ENCODE measurements at regions not wholly inside any gene's neighbourhood (a gene's known extent, or its start where the extent isn't known, plus 50 kb on each side); places are given as distances from the start of the nearest gene placed in this dataset.

DNA sequence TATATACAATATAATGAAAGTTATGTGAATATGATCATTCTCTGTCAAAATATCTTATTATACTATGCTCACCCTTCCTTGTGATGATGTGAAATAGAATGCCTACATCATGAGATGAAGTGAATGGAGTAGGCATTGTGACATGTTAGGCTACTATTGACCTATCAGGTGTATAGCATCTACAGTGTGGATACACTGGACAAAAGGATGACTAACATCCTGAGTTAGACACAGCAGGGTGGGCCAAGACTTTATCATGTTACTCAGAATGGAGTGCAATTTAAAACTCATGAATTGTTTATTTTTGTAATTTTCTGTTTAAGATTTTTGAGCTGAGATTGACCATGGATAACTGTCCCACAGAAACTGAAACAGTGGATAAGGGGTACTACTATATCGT, 53.4 kb upstream of the NAV3 start:
- H3K27ac Mint-ChIP-seq = no peak overlapping the region
- H3K36me3 Mint-ChIP-seq (ENCODE audit: low read depth) = no peaks in the 10 kb centered on the region
- H3K4me3 Mint-ChIP-seq = no peak overlapping the region

DNA sequence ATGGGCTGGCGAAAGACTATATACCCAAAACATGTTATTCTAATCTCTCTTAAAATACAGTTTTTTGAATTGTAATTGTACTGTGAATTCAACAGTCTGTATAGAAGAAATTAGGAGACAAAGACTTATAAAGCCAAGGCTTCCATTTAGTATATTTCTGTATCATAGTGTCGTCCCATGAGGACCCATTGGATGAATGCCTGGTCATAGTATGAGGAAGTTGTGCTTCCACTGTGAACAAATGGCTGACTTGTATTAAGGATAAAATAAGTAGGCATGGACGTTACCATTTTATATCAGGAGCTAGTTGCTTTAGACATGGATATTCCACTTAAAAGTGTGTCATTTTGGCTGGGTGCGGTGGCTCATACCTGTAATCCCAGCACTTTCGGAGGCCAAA, 55.9 kb upstream of the NAV3 start:
- no peaks in the 10 kb centered on the region for H3K9me3 Mint-ChIP-seq
- intact Hi-C loops (cut with micrococcal nuclease) = no loop called here
- H3K27ac Mint-ChIP-seq = no peak overlapping the region
- H3K4me3 Mint-ChIP-seq = no peak overlapping the region
- no peaks in the 10 kb centered on the region for H3K27me3 Mint-ChIP-seq
- H3K4me1 Mint-ChIP-seq (ENCODE audit: low read depth) = no peaks in the 10 kb centered on the region
- H3K36me3 Mint-ChIP-seq (ENCODE audit: low read depth) = no peaks in the 10 kb centered on the region

More for the DNA sequence above, 53.4 kb upstream of the NAV3 start:
- H3K27me3 Mint-ChIP-seq = no peaks in the 10 kb centered on the region
- no peaks in the 10 kb centered on the region for H3K4me1 Mint-ChIP-seq (ENCODE audit: low read depth)
- H3K9me3 Mint-ChIP-seq = no peaks in the 10 kb centered on the region
- intact Hi-C loops (cut with micrococcal nuclease) = no loop called here

DNA sequence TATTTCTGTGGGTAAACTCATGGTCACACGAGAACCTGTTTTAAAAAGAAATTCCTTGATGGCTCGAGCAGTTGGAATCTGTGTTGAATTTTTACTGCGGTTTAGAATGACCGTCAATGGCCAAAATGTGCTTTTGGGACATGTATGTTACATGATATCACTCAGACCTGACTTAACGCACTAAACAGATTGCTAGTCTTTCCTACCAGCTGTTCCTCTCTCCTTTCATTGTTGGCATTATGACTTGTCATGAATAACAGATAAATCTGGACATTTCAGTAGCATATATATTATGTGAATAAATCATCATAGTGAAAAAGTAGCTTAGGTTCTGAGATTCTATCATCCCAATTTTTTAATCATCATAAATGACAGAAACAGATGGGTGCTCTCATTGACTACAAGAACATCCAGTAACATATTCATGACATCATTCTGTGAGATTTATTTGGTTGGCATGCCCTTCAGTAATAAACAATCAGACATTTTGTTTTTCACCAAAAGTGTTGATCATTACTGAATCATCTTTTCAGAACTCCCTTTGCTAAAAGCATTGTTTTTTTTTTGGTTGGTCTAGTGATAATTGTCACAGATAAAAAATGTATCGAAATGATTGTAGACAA, 57.9 kb upstream of the NAV3 start:
- no peaks in the 10 kb centered on the region for H3K36me3 Mint-ChIP-seq (ENCODE audit: low read depth)
- no peaks in the 10 kb centered on the region for H3K4me1 Mint-ChIP-seq (ENCODE audit: low read depth)
- peaks cover 10% of the 10 kb centered on the region for H3K9me3 Mint-ChIP-seq
- no peaks in the 10 kb centered on the region for H3K27me3 Mint-ChIP-seq
- H3K4me3 Mint-ChIP-seq = no peak overlapping the region
- intact Hi-C loops (cut with micrococcal nuclease) = no loop called here
- H3K27ac Mint-ChIP-seq = no peak overlapping the region

DNA sequence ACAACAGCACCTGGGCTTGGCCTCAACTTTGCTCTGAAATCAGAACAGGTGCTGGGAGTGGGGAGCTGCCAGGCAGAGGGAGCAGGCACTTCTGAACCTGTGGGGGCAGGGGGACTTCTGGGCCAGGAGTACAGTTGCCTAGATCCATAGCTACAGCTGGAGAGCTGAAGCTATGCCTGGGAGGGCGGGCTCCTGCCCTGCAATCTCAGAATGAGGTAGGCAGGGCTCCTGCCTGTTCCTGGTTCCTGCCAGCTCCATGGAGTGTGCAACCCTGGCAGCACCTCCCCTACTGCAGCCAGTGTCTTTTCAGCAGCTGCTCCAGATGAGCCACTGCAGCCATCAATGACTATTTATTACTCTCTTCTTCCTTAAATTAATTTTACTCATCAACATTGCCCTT, 62.1 kb upstream of the NAV3 start:
- no peak overlapping the region for H3K4me3 Mint-ChIP-seq
- intact Hi-C loops (cut with micrococcal nuclease) = no loop called here
- H3K27ac Mint-ChIP-seq = no peak overlapping the region
- no peaks in the 10 kb centered on the region for H3K27me3 Mint-ChIP-seq
- H3K9me3 Mint-ChIP-seq = peaks cover 29% of the 10 kb centered on the region
- no peaks in the 10 kb centered on the region for H3K4me1 Mint-ChIP-seq (ENCODE audit: low read depth)
- H3K36me3 Mint-ChIP-seq (ENCODE audit: low read depth) = no peaks in the 10 kb centered on the region

DNA sequence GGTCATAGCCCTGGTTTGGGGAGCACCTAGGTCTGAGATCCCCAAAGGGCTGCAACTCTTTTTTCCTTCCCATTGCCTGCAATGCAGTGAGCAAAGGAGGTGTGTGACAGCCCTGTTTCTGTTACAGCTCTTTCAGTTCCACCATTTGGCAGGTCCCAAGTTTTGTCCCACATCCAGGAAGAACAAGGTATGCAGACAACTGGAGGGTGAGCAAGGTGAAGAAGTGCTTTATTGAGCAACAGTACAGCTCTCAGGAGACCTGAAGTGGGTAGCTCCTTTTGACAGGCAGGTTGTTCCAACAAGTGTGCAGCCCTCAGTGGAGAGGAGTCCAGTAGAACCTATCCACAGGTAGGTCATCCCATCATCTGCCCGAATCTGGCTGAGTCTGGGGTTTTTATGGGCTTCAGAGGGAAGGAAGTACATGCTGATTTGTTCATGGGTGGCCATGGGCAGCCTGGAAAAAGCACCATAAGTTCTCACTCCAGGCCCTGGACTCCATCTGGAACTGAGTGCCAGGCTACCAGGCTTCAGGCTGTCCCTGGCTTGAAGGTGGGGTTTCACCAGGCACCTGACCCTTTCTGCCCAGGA, 62.8 kb upstream of the NAV3 start:
- intact Hi-C loops (cut with micrococcal nuclease) = no loop called here
- Mint-ChIP-seq H3K36me3 (ENCODE audit: low read depth) (no peaks in the 10 kb centered on the region), H3K4me1 (ENCODE audit: low read depth) (no peaks in the 10 kb centered on the region), H3K27me3 (no peaks in the 10 kb centered on the region), H3K9me3 (peaks cover 29% of the 10 kb centered on the region), H3K27ac (no peak overlapping the region), H3K4me3 (no peak overlapping the region)

DNA sequence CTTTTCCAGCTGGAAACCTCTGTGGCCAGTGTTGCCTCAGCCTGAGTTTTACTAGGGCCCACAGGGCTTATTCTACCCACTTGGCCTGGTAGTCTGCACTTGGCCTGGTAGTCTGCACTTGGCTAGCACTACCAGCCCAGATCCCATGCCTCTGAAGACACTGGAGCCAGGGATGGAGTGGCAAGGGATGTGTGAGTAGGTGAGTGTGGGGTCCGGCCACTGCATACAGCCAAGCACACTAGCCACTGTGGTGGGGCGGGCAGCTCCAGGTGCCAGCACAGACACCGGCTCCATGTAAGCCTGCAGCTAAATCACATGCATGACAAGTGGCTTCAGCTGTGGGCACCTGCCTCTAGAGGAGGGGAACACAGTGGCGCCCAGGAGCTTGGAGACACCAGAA, 63.4 kb upstream of the NAV3 start:
- peaks cover 29% of the 10 kb centered on the region for H3K9me3 Mint-ChIP-seq
- no peak overlapping the region for H3K4me3 Mint-ChIP-seq
- H3K36me3 Mint-ChIP-seq (ENCODE audit: low read depth) = no peaks in the 10 kb centered on the region
- intact Hi-C loops (cut with micrococcal nuclease) = no loop called here
- H3K27ac Mint-ChIP-seq = no peak overlapping the region
- H3K4me1 Mint-ChIP-seq (ENCODE audit: low read depth) = no peaks in the 10 kb centered on the region
- H3K27me3 Mint-ChIP-seq = no peaks in the 10 kb centered on the region

DNA sequence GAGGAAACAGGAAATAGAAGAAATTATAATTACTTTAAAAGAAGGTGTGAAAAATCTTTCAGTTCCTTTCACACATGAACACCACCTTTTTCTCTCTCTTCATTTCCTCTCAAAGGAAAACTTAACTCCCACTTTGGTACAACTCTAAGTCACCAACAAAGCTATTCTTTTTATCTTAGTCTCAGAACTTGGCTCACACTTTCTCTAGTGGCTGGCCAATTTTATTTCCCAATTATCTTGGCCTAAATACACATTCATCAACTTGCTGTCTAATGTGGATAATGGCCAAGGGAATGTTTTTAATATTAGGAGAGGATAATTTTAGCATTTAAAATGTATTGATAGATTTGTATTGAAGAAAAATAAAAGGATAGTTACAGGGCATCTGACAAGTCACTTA, 64.5 kb upstream of the NAV3 start:
- H3K36me3 Mint-ChIP-seq (ENCODE audit: low read depth) = no peaks in the 10 kb centered on the region
- H3K4me3 Mint-ChIP-seq = no peak overlapping the region
- intact Hi-C loops (cut with micrococcal nuclease) = no loop called here
- peaks cover 29% of the 10 kb centered on the region for H3K9me3 Mint-ChIP-seq
- H3K27ac Mint-ChIP-seq = no peak overlapping the region
- H3K27me3 Mint-ChIP-seq = no peaks in the 10 kb centered on the region
- no peaks in the 10 kb centered on the region for H3K4me1 Mint-ChIP-seq (ENCODE audit: low read depth)

DNA sequence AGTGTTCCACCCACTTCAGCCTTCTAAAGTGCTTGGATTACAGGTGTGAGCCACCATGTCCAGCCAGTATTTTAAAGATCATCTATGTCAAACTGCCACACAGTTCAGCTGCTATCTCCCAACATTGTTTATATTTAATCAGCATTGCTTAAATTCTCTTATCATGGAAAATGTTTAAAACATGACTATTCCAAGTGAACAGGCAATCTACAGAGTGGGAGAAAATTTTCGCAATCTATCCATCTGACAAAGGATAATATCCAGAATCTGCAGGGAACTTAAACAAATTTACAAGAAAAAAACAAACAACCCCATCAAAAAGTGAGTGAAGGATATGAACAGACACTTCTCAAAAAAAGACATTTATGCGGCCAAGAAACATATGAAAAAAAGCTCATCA, 69.4 kb upstream of the NAV3 start:
- Mint-ChIP-seq H3K4me1 (ENCODE audit: low read depth) (no peaks in the 10 kb centered on the region), H3K36me3 (ENCODE audit: low read depth) (no peaks in the 10 kb centered on the region), H3K27ac (no peak overlapping the region), H3K4me3 (no peak overlapping the region), H3K9me3 (peaks cover 28% of the 10 kb centered on the region), H3K27me3 (no peaks in the 10 kb centered on the region)
- intact Hi-C loops (cut with micrococcal nuclease) = no loop called here

DNA sequence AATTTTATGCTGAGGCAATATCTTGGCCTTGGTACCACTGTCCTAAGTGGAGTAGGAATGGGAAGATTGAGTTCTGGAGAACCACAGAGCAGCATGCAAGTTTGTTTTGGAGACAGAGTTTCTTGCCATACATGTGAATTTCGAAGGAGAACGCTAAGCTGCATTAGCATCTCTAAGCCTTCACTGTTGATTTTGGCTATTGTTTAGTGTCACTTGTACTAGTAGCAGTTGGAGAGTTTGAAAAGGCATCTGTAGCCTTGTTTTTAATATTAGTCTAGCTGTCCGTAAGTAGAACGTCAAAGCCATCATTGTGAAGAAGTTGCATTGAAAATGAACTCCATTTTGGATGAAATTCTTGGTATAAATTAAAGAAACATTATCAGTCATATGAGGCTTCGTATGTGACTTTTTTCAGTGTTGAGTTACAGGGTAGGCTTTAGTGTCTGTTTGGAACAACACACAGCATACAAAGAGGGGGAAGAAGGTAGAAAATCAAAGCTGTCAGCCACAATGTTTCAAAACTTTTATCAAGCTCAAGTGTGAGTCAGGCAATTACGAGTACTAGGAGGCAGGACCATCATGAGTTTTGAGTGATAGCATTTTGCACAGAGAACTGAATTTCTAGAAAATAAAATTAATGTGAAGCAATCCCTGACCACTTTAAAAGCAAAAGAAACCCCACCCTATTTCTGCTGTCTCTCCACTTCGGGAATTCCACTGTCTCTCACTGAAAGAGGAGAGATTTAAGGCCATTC, 70.2 kb upstream of the NAV3 start:
- no peaks in the 10 kb centered on the region for H3K4me1 Mint-ChIP-seq (ENCODE audit: low read depth)
- no peak overlapping the region for H3K27ac Mint-ChIP-seq
- no peak overlapping the region for H3K4me3 Mint-ChIP-seq
- H3K27me3 Mint-ChIP-seq = no peaks in the 10 kb centered on the region
- intact Hi-C loops (cut with micrococcal nuclease) = no loop called here
- H3K9me3 Mint-ChIP-seq = peaks cover 20% of the 10 kb centered on the region
- no peaks in the 10 kb centered on the region for H3K36me3 Mint-ChIP-seq (ENCODE audit: low read depth)

DNA sequence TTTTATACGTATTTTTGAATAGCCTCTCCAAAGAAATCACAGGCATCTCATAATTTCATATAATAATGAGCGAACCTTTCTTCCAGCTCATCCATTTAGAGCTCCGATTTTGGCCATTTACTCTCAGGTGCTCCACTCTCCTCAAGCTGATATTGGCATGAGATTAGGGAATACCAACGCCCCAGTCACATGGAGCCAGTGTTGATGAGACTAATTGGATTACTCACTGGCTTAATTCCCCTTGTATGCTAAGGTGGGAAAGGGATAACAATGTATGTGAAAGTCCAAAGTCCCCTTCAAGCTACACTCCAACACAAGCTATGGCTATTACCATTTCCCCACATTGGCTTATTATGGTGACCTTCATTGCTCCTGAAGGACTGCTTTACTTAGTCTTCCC, 76.6 kb upstream of the NAV3 start:
- Mint-ChIP-seq H3K4me1 (ENCODE audit: low read depth) (no peaks in the 10 kb centered on the region), H3K27ac (no peak overlapping the region), H3K9me3 (no peaks in the 10 kb centered on the region), H3K27me3 (no peaks in the 10 kb centered on the region), H3K4me3 (no peak overlapping the region), H3K36me3 (ENCODE audit: low read depth) (no peaks in the 10 kb centered on the region)
- intact Hi-C loops (cut with micrococcal nuclease) = no loop called here

DNA sequence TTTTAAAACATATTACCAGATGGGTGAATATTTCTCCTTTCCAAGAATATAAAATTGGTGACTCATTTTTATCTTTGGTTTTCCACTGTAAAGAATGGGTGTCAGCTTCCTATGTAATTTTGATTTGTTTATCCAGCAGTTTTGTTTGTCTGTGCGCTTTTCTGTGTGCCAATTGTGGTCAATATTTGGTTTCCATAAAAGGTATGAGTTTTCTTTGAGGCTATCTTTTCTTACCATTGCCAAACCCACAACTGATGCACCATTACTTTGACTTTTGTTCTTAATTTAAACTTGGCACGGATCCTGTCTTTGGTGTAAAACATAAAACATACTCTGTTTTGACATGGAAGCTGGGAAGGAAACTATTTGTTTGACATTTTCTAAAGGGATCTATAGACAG, 78.8 kb upstream of the NAV3 start:
- Mint-ChIP-seq H3K4me1 (ENCODE audit: low read depth) (no peaks in the 10 kb centered on the region), H3K4me3 (no peak overlapping the region), H3K27ac (no peak overlapping the region)

DNA sequence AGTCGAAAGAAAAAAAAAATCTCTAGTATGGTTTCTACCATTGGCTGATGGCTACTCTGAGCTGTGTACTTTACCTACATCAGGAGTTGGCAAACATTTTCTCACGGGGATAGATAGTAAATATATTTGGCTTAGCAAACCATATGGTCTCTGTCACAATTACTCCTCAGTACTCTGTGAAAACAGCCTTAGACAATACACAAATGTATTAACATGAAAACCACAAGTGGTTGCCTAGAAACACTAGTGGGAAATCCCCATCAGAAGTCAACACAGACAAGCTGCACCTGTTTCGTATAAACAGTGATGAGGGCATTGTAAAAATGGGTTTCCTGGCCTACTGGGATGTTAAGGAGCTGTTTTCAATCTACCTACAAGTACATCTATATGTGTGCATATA, 84.6 kb upstream of the NAV3 start:
- Mint-ChIP-seq H3K27ac (no peak overlapping the region), H3K4me3 (no peak overlapping the region), H3K4me1 (ENCODE audit: low read depth) (no peaks in the 10 kb centered on the region), H3K9me3 (peaks cover 9% of the 10 kb centered on the region), H3K27me3 (no peaks in the 10 kb centered on the region), H3K36me3 (ENCODE audit: low read depth) (no peaks in the 10 kb centered on the region)
- intact Hi-C loops (cut with micrococcal nuclease) = no loop called here

More for the DNA sequence above, 78.8 kb upstream of the NAV3 start:
- intact Hi-C loops (cut with micrococcal nuclease) = no loop called here
- Mint-ChIP-seq H3K27me3 (no peaks in the 10 kb centered on the region), H3K9me3 (no peaks in the 10 kb centered on the region), H3K36me3 (ENCODE audit: low read depth) (no peaks in the 10 kb centered on the region)

DNA sequence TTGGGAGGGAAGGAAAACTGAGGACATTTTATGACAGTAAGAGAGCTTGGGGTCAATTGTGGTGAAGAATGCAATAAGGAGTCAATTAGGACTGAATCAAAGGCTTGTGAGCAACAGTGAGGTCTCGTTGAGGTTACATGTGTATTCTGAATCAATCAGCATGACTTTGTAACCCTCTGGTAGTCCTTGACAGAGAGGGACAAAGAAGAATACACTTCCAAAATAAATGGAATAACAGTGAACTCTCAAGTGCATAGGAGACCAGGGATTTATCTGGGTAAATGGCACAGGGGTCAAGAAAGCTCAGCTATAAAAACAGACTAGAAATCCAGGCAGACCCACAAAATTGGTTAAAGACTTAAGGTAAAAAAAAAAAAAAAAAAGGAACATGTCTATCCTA, 85.1 kb upstream of the NAV3 start:
- Mint-ChIP-seq H3K4me1 (ENCODE audit: low read depth) (no peaks in the 10 kb centered on the region), H3K36me3 (ENCODE audit: low read depth) (no peaks in the 10 kb centered on the region), H3K27me3 (no peaks in the 10 kb centered on the region), H3K4me3 (no peak overlapping the region), H3K9me3 (peaks cover 9% of the 10 kb centered on the region), H3K27ac (no peak overlapping the region)
- intact Hi-C loops (cut with micrococcal nuclease) = no loop called here

DNA sequence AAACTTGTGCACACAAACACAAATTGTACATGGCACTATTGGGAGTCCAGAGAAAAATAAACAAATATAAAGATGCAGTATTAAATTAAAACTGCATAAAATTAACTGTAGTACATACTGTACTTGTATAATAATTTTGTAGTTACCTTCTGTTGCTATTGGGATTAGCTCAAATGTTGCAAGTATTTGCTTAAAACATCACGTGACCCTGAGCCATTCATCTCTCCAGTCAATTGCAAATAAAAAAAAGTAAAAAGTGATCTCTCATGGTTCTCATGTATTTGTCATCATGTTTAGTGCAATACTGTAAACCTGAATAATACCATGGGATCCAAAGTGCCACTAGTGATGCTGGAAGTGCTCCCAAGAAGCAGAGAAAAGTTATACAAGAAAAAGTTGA, 88.1 kb upstream of the NAV3 start:
- no peaks in the 10 kb centered on the region for H3K27me3 Mint-ChIP-seq
- intact Hi-C loops (cut with micrococcal nuclease) = no loop called here
- H3K36me3 Mint-ChIP-seq (ENCODE audit: low read depth) = no peaks in the 10 kb centered on the region
- H3K4me1 Mint-ChIP-seq (ENCODE audit: low read depth) = no peaks in the 10 kb centered on the region
- peaks cover 18% of the 10 kb centered on the region for H3K9me3 Mint-ChIP-seq
- no peak overlapping the region for H3K4me3 Mint-ChIP-seq
- no peak overlapping the region for H3K27ac Mint-ChIP-seq
